ENCODE measurements at regions not wholly inside any gene's neighbourhood (a gene's known extent, or its start where the extent isn't known, plus 50 kb on each side); places are given as distances from the start of the nearest gene placed in this dataset.

DNA sequence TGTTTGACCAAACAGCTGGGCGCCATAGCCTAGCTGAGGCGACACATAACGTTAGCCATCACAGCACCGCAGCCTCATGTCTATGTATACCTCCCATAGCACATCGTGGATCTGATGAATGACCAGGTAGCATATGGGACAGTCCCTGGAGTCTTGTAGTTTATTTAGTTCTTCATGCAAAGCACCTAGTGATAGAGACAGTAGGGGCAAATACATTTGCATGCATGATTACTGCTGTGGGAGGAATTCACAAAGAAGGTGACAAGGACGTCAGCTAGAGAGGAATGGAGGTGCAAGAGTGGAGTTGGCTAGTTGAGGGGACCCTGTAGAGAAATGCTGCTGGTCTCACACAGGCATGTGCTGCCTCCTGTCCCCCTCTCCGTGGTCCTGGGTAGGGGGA is 478.9 kb upstream of the HS6ST1 start:
- no peaks in the 10 kb centered on the region for H3K9me3 Mint-ChIP-seq (ENCODE audit: low read depth)
- DNase-seq, result peak; percentile 3
- H3K4me1 Mint-ChIP-seq, result no peaks in the 10 kb centered on the region
- H3K27ac Mint-ChIP-seq, result no peak overlapping the region
- H3K36me3 Mint-ChIP-seq, result no peaks in the 10 kb centered on the region
- CTCF ChIA-PET, result no interaction called here
- no peak for ATAC-seq
- H3K27me3 Mint-ChIP-seq, result no peaks in the 10 kb centered on the region
- H3K4me3 Mint-ChIP-seq, result no peak overlapping the region

DNA sequence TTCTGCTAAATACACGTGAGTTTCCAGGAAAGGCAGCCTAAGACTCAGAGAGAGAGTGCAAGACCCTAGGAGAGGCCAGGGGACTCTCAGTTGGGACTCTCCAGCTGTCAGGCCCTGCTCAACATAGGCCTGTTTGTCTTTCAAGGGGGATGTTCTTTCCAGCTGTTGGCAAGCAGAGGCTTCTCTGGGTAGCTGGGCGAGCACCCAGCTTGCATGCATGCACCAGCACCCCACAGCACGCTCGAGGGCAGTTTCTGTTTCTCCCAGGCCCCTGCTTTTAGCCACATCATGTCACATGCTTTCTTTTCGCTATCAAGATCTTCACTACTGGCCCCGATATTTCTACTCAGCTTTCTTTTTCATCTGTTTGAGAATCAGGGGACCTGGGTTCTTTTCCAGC is 479.3 kb upstream of the HS6ST1 start:
- Mint-ChIP-seq H3K36me3 (no peaks in the 10 kb centered on the region), H3K27me3 (no peaks in the 10 kb centered on the region), H3K9me3 (ENCODE audit: low read depth) (no peaks in the 10 kb centered on the region), H3K4me3 (no peak overlapping the region), H3K27ac (no peak overlapping the region), H3K4me1 (no peaks in the 10 kb centered on the region)
- DNase-seq (peak; percentile 2), ATAC-seq (no peak)
- CTCF ChIA-PET, result no interaction called here

DNA sequence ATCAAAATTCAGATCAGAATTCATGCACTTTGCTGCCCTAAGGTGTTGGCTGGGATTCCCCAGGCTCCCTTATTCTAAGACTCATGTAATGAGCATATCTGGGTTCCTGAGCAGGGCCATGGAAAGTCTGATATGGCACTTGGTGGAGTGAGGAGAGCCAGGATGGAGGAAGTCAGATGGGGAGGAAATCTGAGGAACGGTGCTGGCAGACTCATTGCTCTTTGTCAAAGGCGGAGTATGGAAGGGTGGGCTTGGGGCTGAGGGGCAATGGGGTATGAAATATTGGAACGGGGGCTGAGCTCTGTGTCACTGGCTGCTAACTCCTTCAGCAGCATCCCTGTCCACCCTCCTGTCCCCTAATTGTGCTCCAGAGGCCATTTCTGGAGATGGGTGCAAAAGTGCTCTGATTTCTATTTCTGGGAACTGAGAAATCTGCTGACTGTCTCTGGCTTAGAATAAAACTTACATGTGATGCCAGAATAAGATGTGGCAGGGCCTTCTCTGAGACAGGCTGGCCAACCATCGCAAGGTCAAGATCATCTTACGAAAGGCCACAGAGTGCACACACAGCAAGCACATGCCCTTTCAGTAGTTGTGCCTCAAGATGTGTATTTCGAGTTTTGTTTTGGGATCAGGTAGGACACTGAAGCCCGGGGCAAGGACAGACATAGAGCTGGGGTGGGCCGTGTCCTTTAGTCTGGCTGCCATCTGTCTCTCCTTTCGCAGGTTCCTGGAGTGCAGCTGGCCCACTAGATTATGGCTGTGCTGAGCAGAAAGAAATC is 480.0 kb upstream of the HS6ST1 start:
- CTCF ChIA-PET, result no interaction called here
- Mint-ChIP-seq H3K36me3 (no peaks in the 10 kb centered on the region), H3K4me1 (no peaks in the 10 kb centered on the region), H3K27me3 (no peaks in the 10 kb centered on the region), H3K9me3 (ENCODE audit: low read depth) (no peaks in the 10 kb centered on the region), H3K4me3 (no peak overlapping the region), H3K27ac (no peak overlapping the region)
- peak; percentile 3 for DNase-seq
- no peak for ATAC-seq

DNA sequence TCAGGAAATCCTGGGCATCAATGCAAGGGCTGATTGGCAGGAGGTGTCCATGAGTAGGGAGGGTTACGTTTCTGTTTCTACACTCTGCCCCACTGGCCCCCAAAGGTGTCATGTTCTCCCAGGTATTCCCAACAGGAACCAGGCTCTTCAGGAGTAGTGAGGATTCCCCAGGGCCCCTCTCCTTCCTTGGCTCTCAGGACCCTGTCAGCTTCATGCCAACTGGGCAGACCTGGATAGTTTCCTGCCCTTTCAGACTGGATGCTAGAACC is 480.6 kb upstream of the HS6ST1 start:
- no peaks in the 10 kb centered on the region for H3K9me3 Mint-ChIP-seq (ENCODE audit: low read depth)
- H3K36me3 Mint-ChIP-seq, result no peaks in the 10 kb centered on the region
- ATAC-seq (no peak), DNase-seq (no peak)
- peaks cover 3% of the 10 kb centered on the region for H3K27me3 Mint-ChIP-seq
- CTCF ChIA-PET, result interaction anchor here (0.5 kb wide), 1 partner anchor 596 kb away, joined by 3 read pairs; no protein-coding TSS in a partner anchor
- no peak overlapping the region for H3K4me3 Mint-ChIP-seq
- no peaks in the 10 kb centered on the region for H3K4me1 Mint-ChIP-seq
- H3K27ac Mint-ChIP-seq, result no peak overlapping the region

DNA sequence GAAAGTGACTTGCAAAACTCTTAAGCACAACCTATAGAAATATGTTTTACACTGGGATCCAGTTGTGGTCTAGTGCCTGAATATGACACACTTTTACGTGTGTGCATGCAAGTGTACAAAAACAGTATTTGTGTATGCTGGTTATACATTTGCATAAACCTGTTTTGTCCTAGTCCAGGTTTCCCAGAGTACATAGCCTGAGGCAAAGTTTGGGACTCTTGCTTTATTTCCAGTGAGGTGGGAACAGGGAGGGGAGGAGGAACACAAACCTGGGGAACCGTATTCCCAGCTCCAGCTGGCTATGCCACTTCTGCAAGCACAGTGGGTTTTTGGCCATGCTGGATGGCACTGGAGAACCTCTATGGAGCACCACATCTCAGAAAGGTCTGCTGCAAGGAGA is 481.1 kb upstream of the HS6ST1 start:
- CTCF ChIA-PET, result interaction anchor here (0.5 kb wide), 1 partner anchor 595 kb away, joined by 3 read pairs; no protein-coding TSS in a partner anchor
- no peak overlapping the region for H3K4me3 Mint-ChIP-seq
- ATAC-seq, result no peak
- H3K9me3 Mint-ChIP-seq (ENCODE audit: low read depth), result no peaks in the 10 kb centered on the region
- no peak overlapping the region for H3K27ac Mint-ChIP-seq
- no peaks in the 10 kb centered on the region for H3K36me3 Mint-ChIP-seq
- peak; percentile 1 for DNase-seq
- H3K4me1 Mint-ChIP-seq, result no peaks in the 10 kb centered on the region
- peaks cover 3% of the 10 kb centered on the region for H3K27me3 Mint-ChIP-seq

DNA sequence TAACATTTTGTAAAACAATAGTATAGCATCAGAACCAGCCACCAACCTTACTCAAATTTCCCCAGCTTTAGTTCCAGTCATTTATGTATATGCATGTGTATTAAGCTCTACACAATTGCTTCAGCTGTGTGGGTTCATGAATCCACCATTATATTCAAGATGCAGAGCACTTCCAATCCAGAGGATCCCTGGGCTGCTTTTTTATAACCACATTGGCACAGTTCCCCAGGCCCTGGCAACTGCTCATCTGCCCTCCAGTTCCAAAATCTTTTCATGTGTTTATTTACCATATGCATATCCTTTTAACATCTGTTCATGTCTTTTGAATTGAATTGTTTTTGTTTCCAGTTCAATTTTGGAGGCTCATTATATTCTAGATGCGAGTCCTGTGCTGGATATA is 482.9 kb upstream of the HS6ST1 start:
- Mint-ChIP-seq H3K27ac (no peak overlapping the region), H3K4me1 (no peaks in the 10 kb centered on the region), H3K27me3 (peaks cover 3% of the 10 kb centered on the region), H3K4me3 (no peak overlapping the region), H3K36me3 (no peaks in the 10 kb centered on the region), H3K9me3 (ENCODE audit: low read depth) (no peaks in the 10 kb centered on the region)
- no peak for ATAC-seq
- CTCF ChIA-PET, result no interaction called here
- DNase-seq, result peak; percentile 9

DNA sequence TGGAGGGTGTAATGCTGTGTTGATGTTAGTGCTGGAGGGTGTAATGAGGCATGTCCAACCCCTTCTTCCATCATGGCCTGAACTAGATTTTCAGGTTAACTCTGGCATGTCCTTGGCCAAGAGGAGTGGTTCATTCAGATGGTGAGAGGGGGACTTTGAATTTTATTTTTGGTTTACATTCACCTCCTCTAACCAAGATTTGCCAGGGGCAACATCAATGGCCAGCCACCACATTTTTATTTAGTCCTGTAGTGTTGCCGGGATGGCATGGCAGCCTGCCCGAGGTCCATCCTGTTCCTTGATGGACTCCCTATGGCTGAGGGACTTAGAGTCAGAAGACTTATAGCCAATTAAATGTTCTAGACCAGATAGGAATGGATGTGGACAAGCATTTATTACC is 484.6 kb upstream of the HS6ST1 start:
- Mint-ChIP-seq H3K36me3 (no peaks in the 10 kb centered on the region), H3K9me3 (ENCODE audit: low read depth) (no peaks in the 10 kb centered on the region), H3K27ac (no peak overlapping the region), H3K4me3 (no peak overlapping the region), H3K27me3 (peaks cover 3% of the 10 kb centered on the region), H3K4me1 (no peaks in the 10 kb centered on the region)
- ATAC-seq (no peak), DNase-seq (peak; percentile 16)
- CTCF ChIA-PET, result no interaction called here

DNA sequence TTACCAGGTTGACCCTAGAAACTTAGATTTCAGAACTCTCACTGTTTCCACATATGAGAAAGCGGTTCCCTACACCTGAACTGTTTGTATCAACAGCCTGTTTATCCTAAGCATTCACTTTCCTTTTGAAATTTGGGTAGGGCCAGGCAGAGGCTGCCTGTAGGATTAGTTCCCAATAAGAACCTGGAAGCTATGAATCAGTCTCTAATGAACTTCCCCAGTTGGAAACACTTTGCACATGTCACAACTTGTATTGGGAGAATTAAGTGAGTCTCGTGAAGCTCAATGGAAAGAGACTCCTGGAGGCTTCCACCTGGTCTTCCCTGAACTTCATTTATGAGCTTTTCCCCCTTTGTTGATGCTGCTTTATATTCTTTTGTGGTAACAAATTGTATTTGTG is 486.6 kb upstream of the HS6ST1 start:
- H3K36me3 Mint-ChIP-seq, result no peaks in the 10 kb centered on the region
- H3K4me1 Mint-ChIP-seq, result no peaks in the 10 kb centered on the region
- H3K27ac Mint-ChIP-seq, result no peak overlapping the region
- H3K9me3 Mint-ChIP-seq (ENCODE audit: low read depth), result peaks cover 2% of the 10 kb centered on the region
- CTCF ChIA-PET, result no interaction called here
- DNase-seq (peak; percentile 11), ATAC-seq (no peak)
- H3K27me3 Mint-ChIP-seq, result peaks cover 3% of the 10 kb centered on the region
- no peak overlapping the region for H3K4me3 Mint-ChIP-seq

DNA sequence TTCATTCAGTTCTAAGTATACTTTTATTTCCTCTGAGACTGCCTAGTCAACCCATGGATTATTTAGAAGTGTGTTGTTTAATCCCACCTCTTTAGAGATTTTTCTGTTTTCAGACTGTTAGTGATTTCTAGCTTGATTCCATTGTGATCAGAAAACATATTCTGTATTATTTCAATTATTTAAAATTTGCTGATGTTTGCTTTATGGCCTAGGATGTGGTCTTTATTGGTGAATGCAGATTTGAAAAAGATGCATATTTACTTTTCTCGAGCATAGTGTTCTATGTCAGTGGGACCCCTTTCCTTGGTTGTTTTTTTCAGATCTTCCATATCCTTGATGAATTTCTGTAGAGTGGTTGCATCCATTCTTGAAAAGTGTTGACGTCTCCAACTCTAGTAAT is 487.2 kb upstream of the HS6ST1 start:
- Mint-ChIP-seq H3K4me1 (no peaks in the 10 kb centered on the region), H3K4me3 (no peak overlapping the region), H3K9me3 (ENCODE audit: low read depth) (peaks cover 2% of the 10 kb centered on the region), H3K27me3 (peaks cover 3% of the 10 kb centered on the region), H3K27ac (no peak overlapping the region), H3K36me3 (no peaks in the 10 kb centered on the region)
- DNase-seq (no peak), ATAC-seq (no peak)
- CTCF ChIA-PET, result no interaction called here

DNA sequence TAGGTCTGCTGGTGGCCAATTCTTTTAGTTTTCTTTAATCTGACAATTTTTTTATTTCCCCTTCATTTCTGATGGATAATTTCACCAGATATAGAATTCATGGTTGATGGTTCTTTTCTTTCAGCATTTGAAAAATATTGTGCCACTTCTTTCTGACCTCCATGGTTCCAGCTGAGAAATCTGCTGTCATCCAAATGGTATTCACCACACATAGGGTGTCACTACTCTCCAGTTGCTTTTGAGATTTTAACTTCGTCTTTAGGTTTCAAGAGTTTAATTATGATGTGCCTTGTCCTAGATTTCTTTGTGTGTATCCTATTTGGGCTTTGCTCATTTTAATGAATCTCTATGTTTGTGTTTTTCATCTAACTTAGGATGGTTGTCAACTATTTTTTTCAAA is 488.6 kb upstream of the HS6ST1 start:
- Mint-ChIP-seq H3K9me3 (ENCODE audit: low read depth) (peaks cover 2% of the 10 kb centered on the region), H3K4me1 (no peaks in the 10 kb centered on the region)
- CTCF ChIA-PET, result no interaction called here

DNA sequence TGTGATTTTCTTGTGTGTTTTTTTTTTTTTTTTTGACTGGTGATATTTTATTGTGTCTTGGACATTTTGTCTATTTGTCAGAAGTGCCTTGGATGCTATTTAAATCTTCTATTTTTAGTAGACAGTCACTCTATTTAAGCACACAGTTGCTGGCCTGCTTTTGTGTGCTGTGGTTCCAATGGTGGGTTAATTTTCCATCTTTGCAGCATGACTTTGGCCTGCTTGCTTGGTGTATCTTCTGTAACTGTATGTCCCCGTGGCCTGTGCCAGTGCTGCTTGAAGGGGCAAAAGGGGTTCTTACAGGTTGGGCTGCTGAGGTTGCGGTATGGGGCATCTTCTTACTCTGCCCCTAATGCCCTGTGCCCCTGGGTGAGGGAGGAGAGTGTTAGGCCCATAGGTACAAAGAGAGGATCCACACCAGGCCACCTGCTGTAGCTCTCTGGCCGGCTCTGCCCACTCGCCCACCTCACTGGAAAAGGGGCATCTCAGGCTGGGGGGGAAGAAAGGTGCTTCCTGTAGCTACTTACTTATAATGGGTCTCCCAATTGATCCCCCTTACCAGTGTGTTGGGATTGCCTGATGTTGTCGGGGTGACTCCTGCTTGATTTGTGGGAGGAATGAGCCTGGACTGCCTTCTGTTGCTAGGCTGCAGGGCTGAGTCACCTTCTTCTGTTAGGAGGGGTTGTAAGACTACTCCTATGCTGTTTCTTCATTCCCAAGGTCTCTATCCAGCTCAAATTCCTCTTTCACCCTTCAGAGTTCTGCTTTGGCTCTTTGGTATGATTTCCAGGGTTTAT is 490.0 kb upstream of the HS6ST1 start:
- H3K9me3 Mint-ChIP-seq (ENCODE audit: low read depth), result peaks cover 2% of the 10 kb centered on the region
- DNase-seq (no peak), ATAC-seq (no peak)
- no peak overlapping the region for H3K4me3 Mint-ChIP-seq
- no peak overlapping the region for H3K27ac Mint-ChIP-seq
- CTCF ChIA-PET, result no interaction called here
- H3K36me3 Mint-ChIP-seq, result no peaks in the 10 kb centered on the region
- H3K27me3 Mint-ChIP-seq, result peaks cover 3% of the 10 kb centered on the region
- no peaks in the 10 kb centered on the region for H3K4me1 Mint-ChIP-seq

More for the DNA sequence above, 488.6 kb upstream of the HS6ST1 start:
- ATAC-seq, result no peak
- Mint-ChIP-seq H3K4me3 (no peak overlapping the region), H3K36me3 (no peaks in the 10 kb centered on the region), H3K27ac (no peak overlapping the region), H3K27me3 (peaks cover 3% of the 10 kb centered on the region)
- no peak for DNase-seq

DNA sequence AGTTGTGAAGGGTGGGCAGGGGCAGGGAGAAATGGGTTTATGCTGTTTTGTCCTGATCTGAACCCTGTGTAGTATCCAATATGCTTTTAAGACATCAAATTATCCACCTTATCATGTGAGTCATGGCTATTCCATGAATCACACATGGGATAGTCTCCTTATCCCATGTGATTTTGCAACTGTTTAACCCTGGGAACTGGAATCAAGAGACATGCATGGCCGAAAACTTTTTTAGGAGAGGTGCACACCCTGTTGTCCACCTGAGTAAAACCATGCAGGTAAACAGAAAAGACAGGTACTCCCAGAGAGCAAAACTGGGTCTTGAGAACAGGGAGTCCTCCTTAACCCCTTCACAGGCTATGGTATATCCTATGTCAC is 490.6 kb upstream of the HS6ST1 start:
- CTCF ChIA-PET, result no interaction called here
- Mint-ChIP-seq H3K4me3 (no peak overlapping the region), H3K27me3 (no peaks in the 10 kb centered on the region), H3K4me1 (no peaks in the 10 kb centered on the region), H3K27ac (no peak overlapping the region), H3K9me3 (ENCODE audit: low read depth) (peaks cover 2% of the 10 kb centered on the region), H3K36me3 (no peaks in the 10 kb centered on the region)
- ATAC-seq (no peak), DNase-seq (no peak)

DNA sequence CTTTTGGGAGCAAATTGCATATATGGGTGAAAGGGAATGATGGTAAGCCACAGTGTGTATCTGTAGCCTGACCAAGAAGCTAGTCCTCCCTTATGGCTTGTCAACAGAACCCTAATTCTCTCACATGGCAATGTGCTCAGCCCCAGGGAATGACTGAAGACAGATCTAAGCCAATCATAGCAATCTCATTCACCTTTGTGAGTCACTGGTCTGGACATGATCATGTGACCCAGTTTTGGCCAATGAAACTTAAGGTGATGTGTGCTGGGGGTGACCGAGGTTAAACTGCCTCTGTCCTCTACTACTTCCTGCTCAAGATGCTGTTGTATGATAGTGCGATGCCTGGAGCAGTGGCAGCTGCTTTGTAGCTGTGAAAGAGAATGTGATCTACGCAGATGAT is 491.2 kb upstream of the HS6ST1 start:
- CTCF ChIA-PET, result no interaction called here
- DNase-seq, result peak; percentile 3
- Mint-ChIP-seq H3K27me3 (no peaks in the 10 kb centered on the region), H3K36me3 (no peaks in the 10 kb centered on the region), H3K4me1 (no peaks in the 10 kb centered on the region), H3K4me3 (no peak overlapping the region), H3K27ac (no peak overlapping the region), H3K9me3 (ENCODE audit: low read depth) (peaks cover 2% of the 10 kb centered on the region)
- no peak for ATAC-seq

DNA sequence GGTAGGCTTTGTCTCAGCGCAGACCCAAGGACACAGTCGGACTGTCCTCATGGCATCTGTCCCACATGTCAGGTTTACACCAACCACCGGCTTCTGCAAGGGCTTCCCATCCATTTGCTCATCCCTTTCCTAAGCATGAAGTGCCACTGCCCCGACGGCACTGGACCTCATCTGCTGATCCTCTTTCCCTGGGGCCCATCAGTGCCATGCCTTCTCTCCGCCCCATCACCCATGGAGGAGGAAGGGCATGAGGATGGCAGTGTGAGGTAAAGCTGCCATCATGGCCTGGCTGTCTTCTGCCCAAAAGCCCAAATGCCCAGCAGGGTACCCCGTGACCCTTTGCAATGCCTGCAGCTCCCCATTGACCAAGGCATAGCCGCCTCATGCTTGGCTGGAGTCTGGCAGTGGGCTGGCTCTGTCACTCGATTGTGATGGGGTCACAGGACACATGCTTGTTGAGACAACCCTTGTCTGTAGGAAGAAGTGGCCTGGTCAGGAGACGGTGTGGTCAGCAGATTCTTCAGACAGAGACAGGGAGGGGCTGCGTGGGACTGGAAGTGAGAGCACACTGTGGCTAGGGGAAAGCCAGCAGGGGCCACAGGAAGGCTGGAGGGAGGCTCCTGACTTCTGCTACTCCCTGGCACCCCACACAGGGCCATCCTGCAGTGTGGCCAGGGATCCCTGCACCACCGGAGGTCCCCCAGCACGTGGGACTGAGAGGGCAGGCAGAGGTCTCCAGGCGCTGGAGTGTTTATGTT is 493.7 kb upstream of the HS6ST1 start:
- no peak overlapping the region for H3K27ac Mint-ChIP-seq
- DNase-seq (peak; percentile 12), ATAC-seq (no peak)
- H3K4me3 Mint-ChIP-seq, result no peak overlapping the region
- CTCF ChIA-PET, result no interaction called here
- no peaks in the 10 kb centered on the region for H3K36me3 Mint-ChIP-seq
- H3K27me3 Mint-ChIP-seq, result no peaks in the 10 kb centered on the region
- H3K9me3 Mint-ChIP-seq (ENCODE audit: low read depth), result peaks cover 2% of the 10 kb centered on the region
- H3K4me1 Mint-ChIP-seq, result no peaks in the 10 kb centered on the region

All from activated CD8-positive, alpha-beta memory T cell treated with anti-CD3 and anti-CD28 coated beads, Interleukin-2, amount 10 ng/mL, durations not matched to agents 7 days and 5 days (primary cell).